ENCODE measurements at regions not wholly inside any gene's neighbourhood (a gene's known extent, or its start where the extent isn't known, plus 50 kb on each side); places are given as distances from the start of the nearest gene placed in this dataset.

DNA sequence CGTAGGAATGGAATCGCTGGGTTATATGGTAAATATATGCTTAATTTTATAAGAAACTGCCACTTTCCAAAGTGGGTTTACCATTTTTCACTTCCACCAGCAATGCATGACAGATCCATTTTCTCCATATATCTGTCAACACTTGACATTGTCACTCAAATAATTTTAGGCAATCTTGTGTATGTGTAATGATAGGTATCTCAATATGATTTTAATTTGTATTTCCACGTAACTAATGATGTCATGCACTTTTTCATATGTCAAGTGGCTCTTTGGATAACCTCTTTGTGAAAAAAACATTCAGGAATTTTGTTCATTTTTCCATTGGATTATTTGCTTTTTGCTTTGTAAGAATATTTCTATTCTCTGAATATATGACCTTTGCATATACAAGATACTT lies 419.9 kb downstream of the BTBD3 start:
- TF ChIP-seq CTCF (IDR thresholded peaks at IDR 0.05): no peak
- TF ChIP-seq EZH2 (IDR thresholded peaks at IDR 0.05; ENCODE audit: borderline replicate concordance, insufficient read depth, low read depth, low read length, poor library complexity, severe bottlenecking): no peak

All from B cell (primary cell).